SK-N-SH (cell line): ENCODE measurements at regions not wholly inside any gene's neighbourhood (a gene's known extent, or its start where the extent isn't known, plus 50 kb on each side); places are given as distances from the start of the nearest gene placed in this dataset.

Source experiments
- CTCF ChIA-PET: fragments of 300-600, 350-600 bp; formaldehyde crosslinking; extraction: SDS; loops from one replicate; lab custom pipeline; 2021; lab: Yijun Ruan, JAX
- POLR2A ChIA-PET: fragments of 350-600 bp; sonication (Branson Sonifier 250); formaldehyde crosslinking; extraction: SDS; loops from one replicate; lab custom pipeline; 2020; ENCODE audit warnings: antibody characterized with exemption, inconsistent platforms; lab: Yijun Ruan, JAX
- DNase-seq: peaks from one replicate; pipeline ENCODE4 v3.0.0; 2012
- H2AFZ ChIP-seq: fragments of 200-600 bp; sonication (generic); 2 replicates; pipeline ENCODE4 v1.8.1; 2016; ENCODE audit warnings: antibody characterized with exemption, mild to moderate bottlenecking, low read depth
- H3F3A ChIP-seq: fragments of 200-600 bp; sonication (generic); replicated peaks from 2 replicates; pipeline ENCODE3; 2016; ENCODE audit warnings: antibody characterized with exemption, mild to moderate bottlenecking; ENCODE audit not compliant: insufficient read depth
- H3K27ac ChIP-seq, 2 experiments: fragments of 200-500 bp in 1 of 2; fragments of 200-600 bp in 1 of 2; sonication (Bioruptor generic) in 1 of 2; sonication (generic), shearing (Covaris generic) in 1 of 2; 2 replicates each; pipeline versions ENCODE4 v1.5.1 to v1.6.1; 2014 to 2016; ENCODE audit warnings: low read depth in 2 of 2, inconsistent platforms in 1 of 2, low read length in 1 of 2, mild to moderate bottlenecking in 1 of 2, mixed read lengths in 1 of 2
- H3K27me3 ChIP-seq: fragments of 200-600 bp; sonication (generic), shearing (Covaris generic); 2 replicates; pipeline ENCODE4 v1.6.1; 2016; ENCODE audit warnings: mixed run types; ENCODE audit not compliant: insufficient read depth
- H3K36me3 ChIP-seq, 2 experiments: fragments of 200-500 bp in 1 of 2; fragments of 200-600 bp in 1 of 2; sonication (Bioruptor generic) in 1 of 2; sonication (generic) in 1 of 2; replicated peaks in 1 of 2; 2 replicates each; pipeline versions ENCODE3 to v1.5.1; 2014 to 2016; ENCODE audit warnings: low read length in 1 of 2, mild to moderate bottlenecking in 1 of 2; ENCODE audit not compliant: insufficient read depth in 2 of 2, control insufficient read depth in 1 of 2
- H3K4me1 ChIP-seq, 2 experiments: fragments of 200-500 bp in 1 of 2; fragments of 200-600 bp in 1 of 2; sonication (Bioruptor generic) in 1 of 2; sonication (generic), shearing (Covaris generic) in 1 of 2; 2 replicates each; pipeline versions ENCODE4 v1.5.1 to v1.6.1; 2014 to 2016; ENCODE audit warnings: low read depth in 1 of 2, low read length in 1 of 2, mixed run types in 1 of 2; ENCODE audit not compliant: insufficient read depth in 2 of 2, control insufficient read depth in 1 of 2
- H3K4me2 ChIP-seq: fragments of 200-600 bp; sonication (generic), shearing (Covaris generic); 2 replicates; pipeline ENCODE4 v1.6.1; 2017; ENCODE audit warnings: mixed run types
- H3K4me3 ChIP-seq, 2 experiments: fragments of 200-500 bp in 1 of 2; fragments of 200-600 bp in 1 of 2; sonication (Bioruptor generic) in 1 of 2; sonication (generic), shearing (Covaris generic) in 1 of 2; 2 replicates each; pipeline versions ENCODE4 v1.5.1 to v1.8.1; 2014 to 2016; ENCODE audit warnings: low read depth in 2 of 2, inconsistent platforms in 1 of 2, low read length in 1 of 2, mild to moderate bottlenecking in 1 of 2, mixed read lengths in 1 of 2, moderate library complexity in 1 of 2
- H3K79me2 ChIP-seq: fragments of 200-600 bp; sonication (generic); 2 replicates; pipeline ENCODE4 v1.8.1; 2017; ENCODE audit warnings: mild to moderate bottlenecking; ENCODE audit not compliant: insufficient read depth
- H3K9ac ChIP-seq: fragments of 200-600 bp; sonication (generic); 2 replicates; pipeline ENCODE4 v1.6.1; 2017; ENCODE audit warnings: mixed run types
- H3K9me2 ChIP-seq: fragments of 200-600 bp; sonication (generic); 2 replicates; pipeline ENCODE4 v1.6.1; 2017; ENCODE audit warnings: mixed run types
- H3K9me3 ChIP-seq: fragments of 200-600 bp; sonication (generic); 2 replicates; pipeline ENCODE4 v1.6.1; 2017; ENCODE audit warnings: mixed run types, mild to moderate bottlenecking, moderate library complexity
- H4K20me1 ChIP-seq: fragments of 200-600 bp; sonication (generic); 2 replicates; pipeline ENCODE4 v1.6.1; 2017; ENCODE audit warnings: mild to moderate bottlenecking, mixed run types; ENCODE audit not compliant: insufficient read depth
- ELF1 ChIP-seq: IDR thresholded peaks from 2 replicates; pipeline ENCODE4 v1.4.0; 2012
- FOSL2 ChIP-seq: IDR thresholded peaks from 2 replicates; pipeline ENCODE4 v1.4.0; 2012; ENCODE audit warnings: low read depth, mild to moderate bottlenecking, moderate library complexity, borderline replicate concordance
- GABPA ChIP-seq: IDR thresholded peaks from 2 replicates; pipeline ENCODE4 v1.4.0; 2012; ENCODE audit warnings: low read depth, mild to moderate bottlenecking
- JUND ChIP-seq: IDR thresholded peaks from 2 replicates; pipeline ENCODE4 v1.4.0; 2012
- MXI1 ChIP-seq: IDR thresholded peaks from 2 replicates; pipeline ENCODE4 v1.6.1; 2012; ENCODE audit warnings: mild to moderate bottlenecking, low read depth, low read length, improper control_type of control experiment
- RFX5 ChIP-seq: IDR thresholded peaks from 2 replicates; pipeline ENCODE4 v1.6.1; 2012; ENCODE audit warnings: mild to moderate bottlenecking, improper control_type of control experiment, low read length
- RXRA ChIP-seq: IDR thresholded peaks from 2 replicates; pipeline ENCODE4 v1.4.0; 2012; ENCODE audit warnings: low read depth, mild to moderate bottlenecking, borderline replicate concordance
- SMC3 ChIP-seq: IDR thresholded peaks from 2 replicates; pipeline ENCODE4 v1.6.1; 2012; ENCODE audit warnings: low read depth, low read length, improper control_type of control experiment
- YY1 ChIP-seq: IDR thresholded peaks from 2 replicates; pipeline ENCODE4 v1.4.0; 2012; ENCODE audit warnings: low read depth, mild to moderate bottlenecking
- WGBS: methylation state at CpG from one replicate; pipeline ENCODE4 v1.1.6; 2017; ENCODE audit warnings: low lambda C conversion rate; 5-methylcytosine and 5-hydroxymethylcytosine counted together

- H2AFZ ChIP-seq: no peak overlapping the region
Measured at GRCh38 chr4:83723609-83724008, 187.7 kb downstream of the GPAT3 start.

GRCh38 chr4:83722730-83723269 lies 186.9 kb downstream of the GPAT3 start:
- CTCF ChIA-PET: interaction anchor here (0.6 kb wide), 1 partner anchor 95 kb away, joined by 3 read pairs; no protein-coding TSS in a partner anchor
- 2% methylated on average over 5 of the region's 5 CpGs for WGBS
- Histone ChIP-seq H3K27ac (no peak overlapping the region), H3K9me2 (no peaks in the 10 kb centered on the region), H3K9ac (no peak overlapping the region), H3K79me2 (no peaks in the 10 kb centered on the region), H2AFZ (no peak overlapping the region), H3K4me2 (no peak overlapping the region), H4K20me1 (no peaks in the 10 kb centered on the region), H3K9me3 (no peaks in the 10 kb centered on the region), H3F3A (no peaks in the 10 kb centered on the region), H3K27me3 (0 out of 2 replicates have a peak, but pooled peaks cover 4% of the 10 kb centered on the region), H3K36me3 (no peaks in the 10 kb centered on the region), H3K4me1 (no peaks in the 10 kb centered on the region), H3K4me3 (no peak overlapping the region)
- POLR2A ChIA-PET: no interaction called here
- DNase-seq: no peak
- TF ChIP-seq GABPA (no peak), RFX5 (no peak), ELF1 (no peak)

More at GRCh38 chr4:83723609-83724008, 187.7 kb downstream of the GPAT3 start:
- Histone ChIP-seq H3K4me2 (no peak overlapping the region), H3K4me1 (no peaks in the 10 kb centered on the region), H3K79me2 (no peaks in the 10 kb centered on the region), H3K4me3 (no peak overlapping the region), H3F3A (no peaks in the 10 kb centered on the region), H3K9ac (no peak overlapping the region), H3K9me2 (no peaks in the 10 kb centered on the region), H3K27ac (no peak overlapping the region), H3K27me3 (no peaks in the 10 kb centered on the region), H3K9me3 (no peaks in the 10 kb centered on the region), H4K20me1 (no peaks in the 10 kb centered on the region), H3K36me3 (no peaks in the 10 kb centered on the region)
- ChIA-PET CTCF (no interaction called here), POLR2A (no interaction called here)
- TF ChIP-seq JUND (no peak), FOSL2 (no peak), SMC3 (no peak), YY1 (no peak), RXRA (no peak)
- TF ChIP-seq, all 33 proteins: peak for 0
- WGBS: 32% methylated on average over 6 of the region's 6 CpGs
- no peak for DNase-seq

GRCh38 chr4:83716874-83717273 lies 181.0 kb downstream of the GPAT3 start:
- Histone ChIP-seq H3K27me3 (0 out of 2 replicates have a peak, but pooled peaks cover 4% of the 10 kb centered on the region), H3K4me1 (no peaks in the 10 kb centered on the region), H3K27ac (no peak overlapping the region), H3K4me3 (no peak overlapping the region), H3K36me3 (no peaks in the 10 kb centered on the region), H2AFZ (no peak overlapping the region), H3K4me2 (no peak overlapping the region), H4K20me1 (no peaks in the 10 kb centered on the region), H3K9me3 (no peaks in the 10 kb centered on the region), H3F3A (no peaks in the 10 kb centered on the region), H3K79me2 (no peaks in the 10 kb centered on the region), H3K9ac (no peak overlapping the region), H3K9me2 (no peaks in the 10 kb centered on the region)
- no peak for DNase-seq
- no peak for TF ChIP-seq ELF1
- no peak for TF ChIP-seq MXI1
- POLR2A ChIA-PET: no interaction called here
- CTCF ChIA-PET: no interaction called here
